GM18868 (cell line): ENCODE measurements at regions not wholly inside any gene's neighbourhood (a gene's known extent, or its start where the extent isn't known, plus 50 kb on each side); places are given as distances from the start of the nearest gene placed in this dataset.
"Not testable (repeated sequence)": the region's sequence is repeated elsewhere in the genome, so short reads cannot be mapped to it uniquely, and the experiment has no call there.

ENCODE experiments used
- ATAC-seq: cut with Tn5 transposase; IDR thresholded peaks from one replicate; pipeline ENCODE4 v1.9.1; 2021; ENCODE audit warnings: mild to moderate bottlenecking, moderate library complexity; ENCODE audit not compliant: unreplicated experiment

GRCh38 chr16:66247516-66248481 is 118.7 kb upstream of the CDH5 start:
- no peak for ATAC-seq

- ATAC-seq = no peak
These were observed 120.6 kb upstream of the CDH5 start for GRCh38 chr16:66245868-66246267.

GRCh38 chr16:66245072-66245471 is 121.4 kb upstream of the CDH5 start:
- ATAC-seq = no peak

- no peak for ATAC-seq
These were observed 123.8 kb upstream of the CDH5 start for GRCh38 chr16:66242672-66243071.

- not testable (repeated sequence) for ATAC-seq
These were observed 124.3 kb upstream of the CDH5 start for GRCh38 chr16:66242206-66242605.

GRCh38 chr16:66240631-66241395 is 125.7 kb upstream of the CDH5 start:
- no peak for ATAC-seq

- ATAC-seq = no peak
These were observed 126.4 kb upstream of the CDH5 start for GRCh38 chr16:66240088-66240487.

- no peak for ATAC-seq
These were observed 127.8 kb upstream of the CDH5 start for GRCh38 chr16:66238696-66239095.

- no peak for ATAC-seq
These were observed 130.2 kb upstream of the CDH5 start for GRCh38 chr16:66236301-66236700.

GRCh38 chr16:66231452-66232160 is 134.9 kb upstream of the CDH5 start:
- ATAC-seq = no peak

GRCh38 chr16:66229651-66230050 is 136.8 kb upstream of the CDH5 start:
- no peak for ATAC-seq

- no peak for ATAC-seq
These were observed 137.7 kb upstream of the CDH5 start for GRCh38 chr16:66228792-66229191.

- ATAC-seq = no peak
These were observed 138.5 kb upstream of the CDH5 start for GRCh38 chr16:66227766-66228530.

- no peak for ATAC-seq
These were observed 139.7 kb upstream of the CDH5 start for GRCh38 chr16:66226762-66227161.

GRCh38 chr16:66225696-66226095 is 140.8 kb upstream of the CDH5 start:
- ATAC-seq = no peak

GRCh38 chr16:66224626-66225025 is 141.9 kb upstream of the CDH5 start:
- no peak for ATAC-seq

GRCh38 chr16:66224186-66224585 is 142.3 kb upstream of the CDH5 start:
- no peak for ATAC-seq

GRCh38 chr16:66223176-66223780 is 143.2 kb upstream of the CDH5 start:
- no peak for ATAC-seq

GRCh38 chr16:66222756-66223155 is 143.7 kb upstream of the CDH5 start:
- no peak for ATAC-seq

GRCh38 chr16:66220702-66221101 is 145.8 kb upstream of the CDH5 start:
- no peak for ATAC-seq
